T-cell (primary cell): ENCODE measurements at regions not wholly inside any gene's neighbourhood (a gene's known extent, or its start where the extent isn't known, plus 50 kb on each side); places are given as distances from the start of the nearest gene placed in this dataset.
"Not testable (repeated sequence)": the region's sequence is repeated elsewhere in the genome, so short reads cannot be mapped to it uniquely, and the experiment has no call there.

ENCODE experiments used
- ATAC-seq, 4 experiments: fragments of 200-7000 bp in 3 of 4; fragments of 150-1000 bp in 1 of 4; cut with Tn5 transposase; replicated peaks in 1 of 4; 1 replicate in 3 of 4; 2 replicates in 1 of 4; pipeline ENCODE4 v1.10.0; 2021; ENCODE audit warnings: moderate library complexity in 3 of 4, mild to moderate bottlenecking in 2 of 4, moderate number of reproducible peaks in 1 of 4
- CTCF ChIA-PET, 2 donors: fragments of 300-600 bp; sonication (Branson Sonifier 250); formaldehyde crosslinking; loops; one replicate each; lab custom pipeline; 2022; ENCODE audit warnings: antibody characterized with exemption in 2 of 2; lab: Charles Lee
- POLR2A ChIA-PET, 2 donors: fragments of 300-600 bp; sonication (Branson Sonifier 250); formaldehyde crosslinking; loops; one replicate each; lab custom pipeline; 2022; ENCODE audit warnings: antibody characterized with exemption in 2 of 2; lab: Charles Lee
- DNase-seq, 35 experiments: peaks; one replicate each; pipeline versions ENCODE4 v3.0.0 to v3.0.0-alpha.2; 2013 to 2023
- H3K27ac ChIP-seq: one replicate; pipeline ENCODE4 v1.5.1; 2013; ENCODE audit warnings: low read length
- H3K27me3 ChIP-seq, 2 experiments: replicated peaks in 1 of 2; 1 replicate in 1 of 2; 2 replicates in 1 of 2; pipeline versions ENCODE4 v1.6.1 to v1.7.0; 2013; ENCODE audit warnings: low read length in 1 of 2, mixed read lengths in 1 of 2; ENCODE audit not compliant: control insufficient read depth in 2 of 2, insufficient read depth in 2 of 2; ENCODE audit errors: extremely low read depth in 1 of 2
- H3K36me3 ChIP-seq, 2 donors: 1 replicate in 1 of 2; 2 replicates in 1 of 2; pipeline versions ENCODE4 v1.6.1 to v1.7.0; 2013; ENCODE audit warnings: low read length in 1 of 2; ENCODE audit not compliant: control insufficient read depth in 2 of 2, insufficient read depth in 1 of 2; ENCODE audit errors: extremely low read depth in 1 of 2
- H3K4me1 ChIP-seq, 2 experiments: 1 replicate in 1 of 2; 2 replicates in 1 of 2; pipeline versions ENCODE4 v1.6.1 to v1.7.0; 2013; ENCODE audit warnings: low read length in 2 of 2, mixed read lengths in 1 of 2; ENCODE audit not compliant: insufficient read depth in 2 of 2, control insufficient read depth in 1 of 2; ENCODE audit errors: extremely low read depth in 1 of 2
- H3K4me3 ChIP-seq, 2 donors: 1 replicate in 1 of 2; 2 replicates in 1 of 2; pipeline versions ENCODE4 v1.5.1 to v1.7.0; 2013; ENCODE audit warnings: mild to moderate bottlenecking in 2 of 2, low read length in 1 of 2, moderate library complexity in 1 of 2; ENCODE audit not compliant: control insufficient read depth in 1 of 2; ENCODE audit errors: extremely low read depth in 1 of 2
- H3K9me3 ChIP-seq: 2 replicates; pipeline ENCODE4 v1.7.0; 2013
- H3K27ac Mint-ChIP-seq, 2 donors: one replicate each; pipeline ENCODE4 v1.8.0; 2020 to 2021; ENCODE audit warnings: mild to moderate bottlenecking in 2 of 2, mixed read lengths in 2 of 2
- H3K27me3 Mint-ChIP-seq, 2 donors: one replicate each; pipeline ENCODE4 v1.8.0; 2021 to 2022; ENCODE audit warnings: mixed read lengths in 2 of 2
- H3K36me3 Mint-ChIP-seq: one replicate; pipeline ENCODE4 v1.8.0; 2021; ENCODE audit warnings: mixed read lengths
- H3K4me1 Mint-ChIP-seq, 3 donors: one replicate each; pipeline ENCODE4 v1.8.0; 2020 to 2022; ENCODE audit warnings: mixed read lengths in 3 of 3, mild to moderate bottlenecking in 1 of 3
- H3K4me3 Mint-ChIP-seq, 3 donors: one replicate each; pipeline ENCODE4 v1.8.0; 2020 to 2022; ENCODE audit warnings: mild to moderate bottlenecking in 3 of 3, mixed read lengths in 3 of 3, moderate library complexity in 3 of 3
- H3K9me3 Mint-ChIP-seq, 3 donors: one replicate each; pipeline ENCODE4 v1.8.0; 2020 to 2022; ENCODE audit warnings: mixed read lengths in 3 of 3
- WGBS: methylation state at CpG from one replicate; pipeline ENCODE4 v1.1.5; 2013; ENCODE audit warnings: missing lambda C conversion rate; ENCODE audit not compliant: insufficient coverage; 5-methylcytosine and 5-hydroxymethylcytosine counted together

- DNase-seq, H3K4me3 Mint-ChIP-seq, H3K9me3 ChIP-seq, H3K27ac ChIP-seq, H3K4me1 Mint-ChIP-seq, ATAC-seq, H3K27ac Mint-ChIP-seq, H3K27me3 Mint-ChIP-seq, H3K4me1 ChIP-seq, POLR2A ChIA-PET, H3K36me3 Mint-ChIP-seq, H3K27me3 ChIP-seq, CTCF ChIA-PET, H3K36me3 ChIP-seq, H3K4me3 ChIP-seq: not testable (repeated sequence)
- H3K9me3 Mint-ChIP-seq, result peaks cover 4 to 35% (median 14%) of the 10 kb centered on the region in 3 donors
- 29% methylated on average over 1 of the region's 8 CpGs for WGBS
Measured at GRCh38 chr16:59612910-59613620, 878.9 kb upstream of the GOT2 start.

GRCh38 chr16:59612094-59612493, 878.0 kb upstream of the GOT2 start:
- no peak overlapping the region for H3K4me3 ChIP-seq
- no peaks in the 10 kb centered on the region for H3K4me1 Mint-ChIP-seq

GRCh38 chr16:59611556-59611955, 877.4 kb upstream of the GOT2 start:
- ChIA-PET CTCF (no interaction called here), POLR2A (no interaction called here)
- DNase-seq (no peak), ATAC-seq (no peak)
- H3K4me1 Mint-ChIP-seq, result no peaks in the 10 kb centered on the region
- Histone ChIP-seq H3K27ac (no peak overlapping the region), H3K9me3 (no peaks in the 10 kb centered on the region), H3K27me3 (no peaks in the 10 kb centered on the region), H3K4me1 (no peaks in the 10 kb centered on the region), H3K36me3 (no peaks in the 10 kb centered on the region), H3K4me3 (no peak overlapping the region)
- no peaks in the 10 kb centered on the region for H3K27me3 Mint-ChIP-seq
- no peaks in the 10 kb centered on the region for H3K36me3 Mint-ChIP-seq
- H3K9me3 Mint-ChIP-seq, result peaks cover 4 to 38% (median 18%) of the 10 kb centered on the region in 3 donors
- WGBS, result no CpG with 5 or more reads among the region's 3 CpGs
- H3K27ac Mint-ChIP-seq, result no peak overlapping the region
- no peak overlapping the region for H3K4me3 Mint-ChIP-seq

More at GRCh38 chr16:59612094-59612493, 878.0 kb upstream of the GOT2 start:
- WGBS, result no CpG with 5 or more reads among the region's 3 CpGs
- no peaks in the 10 kb centered on the region for H3K4me1 ChIP-seq
- H3K36me3 ChIP-seq, result no peaks in the 10 kb centered on the region
- Mint-ChIP-seq H3K9me3 (peaks cover 4 to 35% (median 18%) of the 10 kb centered on the region in 3 donors), H3K27ac (no peak overlapping the region), H3K27me3 (no peaks in the 10 kb centered on the region), H3K4me3 (no peak overlapping the region), H3K36me3 (no peaks in the 10 kb centered on the region)
- no peaks in the 10 kb centered on the region for H3K9me3 ChIP-seq
- CTCF ChIA-PET, result no interaction called here
- POLR2A ChIA-PET, result no interaction called here
- no peak overlapping the region for H3K27ac ChIP-seq
- ATAC-seq (no peak), DNase-seq (no peak)
- H3K27me3 ChIP-seq, result no peaks in the 10 kb centered on the region

GRCh38 chr16:59605706-59606105, 871.6 kb upstream of the GOT2 start:
- no peaks in the 10 kb centered on the region for H3K36me3 Mint-ChIP-seq
- no peak overlapping the region for H3K27ac ChIP-seq
- ChIA-PET CTCF (no interaction called here), POLR2A (no interaction called here)
- H3K4me3 Mint-ChIP-seq, result no peak overlapping the region
- ATAC-seq, result no peak
- no peaks in the 10 kb centered on the region for H3K27me3 ChIP-seq
- no peaks in the 10 kb centered on the region for H3K4me1 ChIP-seq
- no CpG with 5 or more reads among the region's 2 CpGs for WGBS
- DNase-seq, result no peak
- no peak overlapping the region for H3K27ac Mint-ChIP-seq
- peaks cover 0 to 11% (median 3%) of the 10 kb centered on the region in 3 donors for H3K9me3 Mint-ChIP-seq
- H3K27me3 Mint-ChIP-seq, result no peaks in the 10 kb centered on the region
- H3K9me3 ChIP-seq, result no peaks in the 10 kb centered on the region
- no peak overlapping the region for H3K4me3 ChIP-seq
- H3K4me1 Mint-ChIP-seq, result no peaks in the 10 kb centered on the region
- no peaks in the 10 kb centered on the region for H3K36me3 ChIP-seq

- H3K4me1 Mint-ChIP-seq, result no peaks in the 10 kb centered on the region
- WGBS, result 100% methylated on average over 1 of the region's 1 CpG
- CTCF ChIA-PET, result no interaction called here
- no peak overlapping the region for H3K27ac Mint-ChIP-seq
- Histone ChIP-seq H3K9me3 (no peaks in the 10 kb centered on the region), H3K4me1 (no peaks in the 10 kb centered on the region), H3K4me3 (no peak overlapping the region), H3K27me3 (no peaks in the 10 kb centered on the region), H3K36me3 (no peaks in the 10 kb centered on the region), H3K27ac (no peak overlapping the region)
- no peaks in the 10 kb centered on the region for H3K36me3 Mint-ChIP-seq
- POLR2A ChIA-PET, result no interaction called here
- H3K4me3 Mint-ChIP-seq, result no peak overlapping the region
- no peaks in the 10 kb centered on the region for H3K27me3 Mint-ChIP-seq
- DNase-seq (no peak), ATAC-seq (no peak)
- H3K9me3 Mint-ChIP-seq, result peaks cover 0 to 11% (median 3%) of the 10 kb centered on the region in 3 donors
Measured at GRCh38 chr16:59604354-59604753, 870.2 kb upstream of the GOT2 start.

- no peak overlapping the region for H3K27ac Mint-ChIP-seq
- Histone ChIP-seq H3K9me3 (no peaks in the 10 kb centered on the region), H3K27ac (no peak overlapping the region), H3K4me3 (no peak overlapping the region), H3K4me1 (no peaks in the 10 kb centered on the region), H3K27me3 (no peaks in the 10 kb centered on the region), H3K36me3 (no peaks in the 10 kb centered on the region)
- CTCF ChIA-PET, result no interaction called here
- no peaks in the 10 kb centered on the region for H3K27me3 Mint-ChIP-seq
- POLR2A ChIA-PET, result no interaction called here
- ATAC-seq (no peak), DNase-seq (no peak)
- peaks cover 0 to 14% (median 11%) of the 10 kb centered on the region in 3 donors for H3K9me3 Mint-ChIP-seq
- no peaks in the 10 kb centered on the region for H3K36me3 Mint-ChIP-seq
- no peaks in the 10 kb centered on the region for H3K4me1 Mint-ChIP-seq
- 60% methylated on average over 1 of the region's 2 CpGs for WGBS
- no peak overlapping the region for H3K4me3 Mint-ChIP-seq
Measured at GRCh38 chr16:59601452-59601851, 867.3 kb upstream of the GOT2 start.
